Skeletal muscle satellite cell (primary cell): ENCODE measurements at regions not wholly inside any gene's neighbourhood (a gene's known extent, or its start where the extent isn't known, plus 50 kb on each side); places are given as distances from the start of the nearest gene placed in this dataset.

Source experiments
- H3K27me3 ChIP-seq: 2 replicates; pipeline ENCODE4 v1.7.0; 2013; ENCODE audit warnings: low read length; ENCODE audit not compliant: control insufficient read depth, insufficient read depth
- H3K36me3 ChIP-seq: 2 replicates; pipeline ENCODE4 v1.7.0; 2013; ENCODE audit warnings: mild to moderate bottlenecking, control low read depth, low read length; ENCODE audit not compliant: insufficient read depth
- H3K4me1 ChIP-seq: 2 replicates; pipeline ENCODE4 v1.7.0; 2013; ENCODE audit warnings: low read length; ENCODE audit not compliant: control insufficient read depth, insufficient read depth
- H3K4me2 ChIP-seq: 2 replicates; pipeline ENCODE4 v1.7.0; 2013; ENCODE audit warnings: mild to moderate bottlenecking, low read length
- H3K4me3 ChIP-seq: 2 replicates; pipeline ENCODE4 v1.7.0; 2013; ENCODE audit warnings: low read length
- H3K9ac ChIP-seq: 2 replicates; pipeline ENCODE4 v1.7.0; 2013; ENCODE audit warnings: mild to moderate bottlenecking, low read depth, low read length, moderate library complexity
- H3K9me3 ChIP-seq: replicated peaks from 2 replicates; pipeline ENCODE4 v1.7.0; 2013; ENCODE audit warnings: mild to moderate bottlenecking, control low read depth, low read length

GRCh38 chr5:2256691-2257280 is 374.1 kb upstream of the IRX4 start:
- no peaks in the 10 kb centered on the region for H3K4me1 ChIP-seq
- H3K9me3 ChIP-seq, result peaks cover 14% of the 10 kb centered on the region

GRCh38 chr5:2255915-2256690 is 373.4 kb upstream of the IRX4 start:
- Histone ChIP-seq H3K27me3 (no peaks in the 10 kb centered on the region), H3K4me1 (no peaks in the 10 kb centered on the region), H3K4me3 (no peak overlapping the region), H3K36me3 (no peaks in the 10 kb centered on the region), H3K9me3 (peaks cover 14% of the 10 kb centered on the region), H3K4me2 (no peak overlapping the region), H3K9ac (no peak overlapping the region)

More at GRCh38 chr5:2256691-2257280, 374.1 kb upstream of the IRX4 start:
- Histone ChIP-seq H3K36me3 (no peaks in the 10 kb centered on the region), H3K27me3 (no peaks in the 10 kb centered on the region), H3K4me2 (no peak overlapping the region), H3K9ac (no peak overlapping the region), H3K4me3 (no peak overlapping the region)

GRCh38 chr5:2254880-2255750 is 372.4 kb upstream of the IRX4 start:
- H3K9me3 ChIP-seq, result peaks cover 10% of the 10 kb centered on the region
- H3K36me3 ChIP-seq, result no peaks in the 10 kb centered on the region
- H3K4me3 ChIP-seq, result no peak overlapping the region
- no peaks in the 10 kb centered on the region for H3K4me1 ChIP-seq
- H3K27me3 ChIP-seq, result no peaks in the 10 kb centered on the region
- no peak overlapping the region for H3K9ac ChIP-seq
- H3K4me2 ChIP-seq, result no peak overlapping the region

- no peak overlapping the region for H3K4me3 ChIP-seq
- no peak overlapping the region for H3K9ac ChIP-seq
- H3K36me3 ChIP-seq, result no peaks in the 10 kb centered on the region
- H3K9me3 ChIP-seq, result peaks cover 4% of the 10 kb centered on the region
- no peak overlapping the region for H3K4me2 ChIP-seq
- no peaks in the 10 kb centered on the region for H3K4me1 ChIP-seq
- H3K27me3 ChIP-seq, result no peaks in the 10 kb centered on the region
These were observed 371.7 kb upstream of the IRX4 start for GRCh38 chr5:2254406-2254805.

- Histone ChIP-seq H3K9me3 (peaks cover 7% of the 10 kb centered on the region), H3K36me3 (no peaks in the 10 kb centered on the region), H3K27me3 (no peaks in the 10 kb centered on the region), H3K4me1 (no peaks in the 10 kb centered on the region), H3K9ac (no peak overlapping the region), H3K4me3 (no peak overlapping the region), H3K4me2 (no peak overlapping the region)
These were observed 370.6 kb upstream of the IRX4 start for GRCh38 chr5:2253040-2253975.

GRCh38 chr5:2251751-2252150 is 369.0 kb upstream of the IRX4 start:
- H3K9ac ChIP-seq, result no peak overlapping the region
- no peak overlapping the region for H3K4me3 ChIP-seq
- no peak overlapping the region for H3K4me2 ChIP-seq
- H3K36me3 ChIP-seq, result no peaks in the 10 kb centered on the region
- peaks cover 8% of the 10 kb centered on the region for H3K9me3 ChIP-seq
- no peaks in the 10 kb centered on the region for H3K4me1 ChIP-seq
- H3K27me3 ChIP-seq, result no peaks in the 10 kb centered on the region

- Histone ChIP-seq H3K27me3 (no peaks in the 10 kb centered on the region), H3K9ac (no peak overlapping the region), H3K4me1 (no peaks in the 10 kb centered on the region), H3K4me2 (no peak overlapping the region), H3K36me3 (no peaks in the 10 kb centered on the region), H3K9me3 (peaks cover 8% of the 10 kb centered on the region), H3K4me3 (no peak overlapping the region)
These were observed 368.6 kb upstream of the IRX4 start for GRCh38 chr5:2251298-2251697.

- H3K27me3 ChIP-seq, result no peaks in the 10 kb centered on the region
- no peaks in the 10 kb centered on the region for H3K36me3 ChIP-seq
- no peak overlapping the region for H3K4me2 ChIP-seq
- H3K4me1 ChIP-seq, result no peaks in the 10 kb centered on the region
- H3K9ac ChIP-seq, result no peak overlapping the region
- peaks cover 8% of the 10 kb centered on the region for H3K9me3 ChIP-seq
- H3K4me3 ChIP-seq, result no peak overlapping the region
These were observed 367.7 kb upstream of the IRX4 start for GRCh38 chr5:2250365-2250950.

GRCh38 chr5:2249442-2249841 is 366.7 kb upstream of the IRX4 start:
- Histone ChIP-seq H3K9ac (no peak overlapping the region), H3K36me3 (no peaks in the 10 kb centered on the region), H3K4me3 (no peak overlapping the region), H3K4me2 (no peak overlapping the region), H3K9me3 (peaks cover 8% of the 10 kb centered on the region), H3K4me1 (no peaks in the 10 kb centered on the region), H3K27me3 (no peaks in the 10 kb centered on the region)

GRCh38 chr5:2249026-2249425 is 366.3 kb upstream of the IRX4 start:
- Histone ChIP-seq H3K9ac (no peak overlapping the region), H3K27me3 (no peaks in the 10 kb centered on the region), H3K4me3 (no peak overlapping the region), H3K4me2 (no peak overlapping the region), H3K4me1 (no peaks in the 10 kb centered on the region), H3K9me3 (peaks cover 8% of the 10 kb centered on the region), H3K36me3 (no peaks in the 10 kb centered on the region)
